T-helper 1 cell treated with Interleukin-12 subunit alpha and Interleukin-12 subunit beta and Interleukin-4 antibody, amounts not matched to agents 30 ng/mL and 1 ng/mL, for 36 hours (primary cell): ENCODE measurements at regions not wholly inside any gene's neighbourhood (a gene's known extent, or its start where the extent isn't known, plus 50 kb on each side); places are given as distances from the start of the nearest gene placed in this dataset.
"Not testable (repeated sequence)": the region's sequence is repeated elsewhere in the genome, so short reads cannot be mapped to it uniquely, and the experiment has no call there.

ENCODE experiments used
- intact Hi-C: fragments of 100-400 bp; cut with micrococcal nuclease; formaldehyde crosslinking; loops from one replicate; pipeline ENCODE4 v1.15.1; 2024

DNA sequence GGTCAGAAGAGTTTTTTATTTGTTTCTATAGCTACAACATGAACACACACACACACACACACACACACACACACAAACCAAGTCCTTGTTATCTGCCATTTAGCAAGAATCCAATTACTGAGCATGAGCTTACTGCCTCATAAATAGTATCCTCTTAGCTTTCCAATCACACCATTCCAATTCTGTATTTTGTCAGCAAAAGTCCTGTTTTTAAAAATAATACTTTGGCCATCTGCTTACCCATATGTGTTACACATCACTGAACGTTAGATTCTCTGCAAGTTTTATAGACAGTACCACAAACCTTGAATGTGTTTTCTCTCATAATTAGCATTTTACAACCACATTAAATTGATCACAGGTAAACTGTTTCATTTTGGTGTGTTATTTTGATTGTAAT is 1905.4 kb upstream of the FLRT2 start:
- intact Hi-C loops, result no loop called here

GRCh38 chr14:83632375-83632774 is 1897.6 kb upstream of the FLRT2 start:
- intact Hi-C loops, result no loop called here

DNA sequence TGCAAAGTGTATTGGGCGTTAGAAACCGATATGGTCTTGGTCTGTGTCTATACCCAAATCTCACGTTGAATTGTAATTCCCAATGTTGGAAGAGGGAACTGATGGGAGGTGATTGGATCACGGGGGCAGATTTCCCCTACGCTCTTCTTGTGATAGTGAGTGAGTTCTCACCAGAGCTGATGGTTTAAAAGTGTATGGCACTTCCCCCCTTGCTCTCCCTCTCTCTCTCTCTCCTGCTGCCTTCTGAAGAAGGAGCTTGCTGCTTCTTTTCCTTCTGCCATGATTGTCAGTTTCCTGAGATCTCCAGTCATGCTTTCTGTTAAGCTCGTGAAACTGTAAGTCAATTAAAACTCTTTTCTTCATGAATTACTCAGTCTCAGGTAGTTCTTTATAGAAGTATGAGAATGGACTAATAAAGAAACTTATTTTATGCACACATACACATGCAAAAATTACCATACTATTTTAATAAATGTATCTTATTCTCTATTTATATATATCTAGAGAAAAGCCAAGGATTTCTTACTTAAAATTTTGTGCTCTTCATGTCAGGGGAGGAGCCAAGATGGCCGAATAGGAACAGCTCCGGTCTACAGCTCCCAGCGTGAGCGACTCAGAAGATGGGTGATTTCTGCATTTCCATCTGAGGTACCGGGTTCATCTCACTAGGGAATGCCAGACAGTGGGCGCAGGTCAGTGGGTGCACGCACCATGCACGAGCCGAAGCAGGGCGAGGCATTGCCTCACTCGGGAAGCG is 1891.0 kb upstream of the FLRT2 start:
- intact Hi-C loops, result no loop called here

DNA sequence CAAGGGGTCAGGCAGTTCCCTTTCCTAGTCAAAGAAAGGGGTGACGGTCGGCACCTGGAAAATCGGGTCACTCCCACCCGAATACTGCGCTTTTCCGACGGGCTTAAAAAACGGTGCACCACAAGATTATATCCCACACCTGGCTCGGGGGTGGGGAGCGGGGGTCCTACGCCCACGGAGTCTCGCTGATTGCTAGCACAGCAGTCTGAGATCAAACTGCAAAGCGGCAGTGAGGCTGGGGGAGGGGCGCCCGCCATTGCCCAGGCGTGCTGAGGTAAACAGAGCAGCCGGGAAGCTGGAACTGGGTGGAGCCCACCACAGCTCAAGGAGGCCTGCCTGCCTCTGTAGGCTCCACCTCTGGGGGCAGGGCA is 1890.5 kb upstream of the FLRT2 start:
- intact Hi-C loops, result not testable (repeated sequence)

GRCh38 chr14:83646228-83646627 is 1883.7 kb upstream of the FLRT2 start:
- intact Hi-C loops, result no loop called here

DNA sequence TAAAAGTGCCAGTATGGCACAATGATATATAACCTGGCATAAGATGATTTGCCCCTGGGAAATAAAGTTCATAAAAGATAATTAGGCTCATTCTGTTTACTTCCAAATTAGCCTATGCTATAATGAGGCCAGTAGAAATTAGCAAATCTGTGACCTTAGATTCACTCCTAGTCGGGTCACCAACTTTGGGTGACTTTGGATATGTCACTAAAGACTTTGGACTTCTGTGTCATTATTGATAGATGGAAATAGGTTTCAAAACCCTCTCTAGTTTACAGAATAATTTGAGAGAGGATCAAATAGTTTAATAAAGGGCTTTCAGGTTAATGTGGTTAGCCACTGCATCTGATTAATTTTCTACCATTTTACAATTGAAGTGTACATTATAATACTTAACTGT is 1869.3 kb upstream of the FLRT2 start:
- intact Hi-C loops, result no loop called here

- intact Hi-C loops, result no loop called here
These were observed 1865.6 kb upstream of the FLRT2 start for GRCh38 chr14:83664389-83664788.

GRCh38 chr14:83689265-83689664 is 1840.7 kb upstream of the FLRT2 start:
- intact Hi-C loops, result no loop called here

GRCh38 chr14:83697099-83697498 is 1832.8 kb upstream of the FLRT2 start:
- intact Hi-C loops, result no loop called here

DNA sequence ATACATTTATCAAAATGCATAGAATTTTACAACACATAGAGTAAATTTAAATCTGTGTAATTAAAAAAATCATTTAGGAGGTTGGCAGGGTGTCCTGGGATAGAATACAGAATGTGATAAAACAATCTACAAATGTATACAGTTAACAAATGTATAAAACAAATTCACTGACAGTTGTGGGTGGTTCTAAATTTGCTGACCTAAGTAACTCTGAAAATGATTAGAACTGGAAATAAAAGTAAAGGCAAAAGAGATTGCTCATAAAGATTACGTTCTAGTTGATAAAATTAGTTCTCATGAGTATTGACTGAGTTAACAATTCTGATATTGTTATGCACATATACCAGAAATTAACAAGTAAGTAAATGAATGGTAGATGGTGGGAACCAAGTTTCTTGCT is 1827.3 kb upstream of the FLRT2 start:
- intact Hi-C loops, result no loop called here

GRCh38 chr14:83706231-83706954 is 1823.6 kb upstream of the FLRT2 start:
- intact Hi-C loops, result no loop called here

GRCh38 chr14:83707056-83707455 is 1822.9 kb upstream of the FLRT2 start:
- intact Hi-C loops, result no loop called here

DNA sequence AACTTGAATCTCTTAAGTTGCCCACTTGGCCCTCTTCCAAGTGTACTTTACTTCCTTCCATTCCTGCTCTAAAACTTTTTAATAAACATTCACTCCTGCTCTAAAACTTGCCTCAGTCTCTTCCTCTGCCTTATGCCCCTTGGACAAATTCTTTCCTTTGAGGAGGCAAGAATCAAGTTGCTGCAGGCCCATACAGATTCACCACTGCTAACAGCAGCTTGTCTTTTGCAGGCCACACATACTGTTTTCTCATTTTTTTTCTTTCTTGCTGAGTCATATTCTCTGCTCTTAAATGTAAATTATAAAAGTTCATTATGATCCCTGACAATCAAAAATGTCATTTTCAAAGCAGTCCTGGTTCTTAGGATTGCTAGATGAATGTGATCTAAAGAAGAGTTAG is 1820.8 kb upstream of the FLRT2 start:
- intact Hi-C loops, result no loop called here

DNA sequence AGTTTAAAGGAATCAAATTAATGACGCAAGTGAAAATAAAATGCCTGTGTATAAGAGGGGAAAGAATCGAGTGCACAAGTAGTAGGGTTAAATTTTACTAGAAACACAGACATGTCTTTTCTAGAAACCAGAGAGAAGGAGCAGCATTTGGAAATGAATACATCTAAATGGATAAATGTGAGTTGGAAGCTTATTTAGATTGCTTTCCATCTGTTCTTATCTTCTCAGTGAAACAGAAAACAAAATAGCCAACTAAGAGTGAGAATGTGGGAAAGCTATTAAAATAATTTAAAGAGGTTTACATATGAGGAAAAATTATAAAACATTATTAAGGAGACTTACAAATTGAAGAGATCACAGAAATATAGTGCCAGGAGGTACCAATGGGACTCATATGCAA is 1818.9 kb upstream of the FLRT2 start:
- intact Hi-C loops, result no loop called here

DNA sequence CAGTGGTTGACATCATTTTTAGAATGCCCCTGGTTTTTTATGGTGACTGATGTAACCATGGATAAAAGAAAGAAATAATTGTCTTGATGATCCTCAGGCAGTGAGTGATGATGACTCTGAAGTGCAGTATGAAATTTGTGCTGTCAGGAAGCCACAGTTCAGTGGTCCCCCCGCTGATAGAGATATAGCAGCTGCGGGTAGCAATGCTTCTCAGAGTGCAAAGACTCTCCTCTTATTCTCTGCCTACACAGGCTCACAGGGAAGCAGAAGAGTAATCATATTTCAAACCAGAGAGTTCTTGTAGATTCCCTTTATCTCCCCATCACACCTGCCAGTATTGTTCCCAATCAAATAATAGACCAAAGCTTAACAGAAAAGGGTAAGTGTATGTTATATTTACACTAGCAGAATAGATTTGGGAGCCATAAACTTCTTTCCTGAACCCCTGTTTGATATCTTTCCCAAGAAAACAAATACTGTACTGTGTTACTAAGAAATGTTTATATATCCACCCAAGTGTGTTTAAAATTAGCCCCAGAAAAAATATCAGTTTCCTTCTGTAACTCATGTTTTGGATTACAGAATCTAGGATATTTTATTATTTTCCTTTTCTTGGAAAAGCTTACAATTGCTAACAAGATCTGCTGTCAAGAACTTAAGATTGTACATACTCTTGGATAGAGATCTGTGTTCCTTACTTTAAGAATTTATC is 1817.4 kb upstream of the FLRT2 start:
- intact Hi-C loops, result no loop called here

DNA sequence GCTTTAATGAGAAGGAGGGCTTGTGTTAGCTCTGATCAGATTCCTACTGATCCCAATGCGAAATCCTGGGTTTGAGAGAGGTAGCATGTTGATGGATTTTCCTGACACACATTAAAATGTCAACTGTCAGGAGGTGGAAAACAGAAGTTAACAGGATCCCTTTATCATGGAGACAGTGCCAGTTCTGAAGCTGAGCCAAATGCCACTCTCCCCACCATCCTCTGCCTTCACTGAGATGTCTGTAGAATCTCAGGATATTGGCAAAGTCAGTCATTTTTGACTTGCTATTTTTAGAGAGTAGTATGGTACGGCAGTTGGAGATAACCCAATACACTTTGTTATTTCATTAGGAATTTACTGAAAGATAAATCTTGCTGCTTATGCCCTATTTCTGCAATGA is 1816.2 kb upstream of the FLRT2 start:
- intact Hi-C loops, result no loop called here

- intact Hi-C loops, result no loop called here
These were observed 1815.8 kb upstream of the FLRT2 start for GRCh38 chr14:83714151-83714550.

DNA sequence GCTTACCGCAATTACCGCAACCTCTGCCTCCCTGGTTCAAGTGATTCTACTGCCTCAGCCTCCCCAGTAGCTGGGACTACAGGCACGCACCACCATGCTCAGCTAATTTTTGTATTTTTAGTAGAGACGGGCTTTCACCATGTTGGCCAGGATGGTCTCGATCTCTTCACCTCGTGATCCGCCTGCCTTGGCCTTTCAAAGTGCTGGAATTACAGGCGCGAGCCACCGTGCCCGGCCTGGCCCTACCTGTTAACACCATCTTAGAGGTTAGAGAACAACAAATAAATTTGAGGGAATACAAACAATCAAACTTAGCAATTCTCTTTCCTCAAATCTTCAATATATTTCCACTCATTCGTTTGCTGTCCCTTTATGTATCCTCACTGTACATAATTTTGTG is 1810.5 kb upstream of the FLRT2 start:
- intact Hi-C loops, result not testable (repeated sequence)

DNA sequence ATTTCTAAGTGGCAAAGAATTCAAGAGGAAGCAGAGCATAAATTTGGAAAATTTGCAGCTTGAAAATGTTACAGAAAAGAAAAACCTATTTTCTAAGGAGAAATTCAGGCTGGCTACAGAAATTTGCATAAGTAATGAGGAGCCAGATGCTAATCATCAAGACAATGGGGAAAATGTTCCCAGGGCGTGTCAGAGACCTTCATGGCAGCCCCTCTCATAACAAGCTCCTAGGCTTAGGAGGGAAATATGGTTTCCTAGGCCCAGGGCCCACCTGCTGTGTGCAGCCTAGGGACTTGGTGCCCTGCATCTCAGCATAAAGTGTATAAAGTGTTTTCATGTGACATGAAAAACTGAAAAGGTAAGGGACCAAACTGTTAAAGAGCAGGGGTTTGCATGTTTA is 1796.3 kb upstream of the FLRT2 start:
- intact Hi-C loops, result no loop called here

- intact Hi-C loops, result no loop called here
These were observed 1795.5 kb upstream of the FLRT2 start for GRCh38 chr14:83734431-83734830.

- intact Hi-C loops, result no loop called here
These were observed 1788.7 kb upstream of the FLRT2 start for GRCh38 chr14:83741269-83741668.

- intact Hi-C loops, result no loop called here
These were observed 1785.7 kb upstream of the FLRT2 start for GRCh38 chr14:83744224-83744623.

DNA sequence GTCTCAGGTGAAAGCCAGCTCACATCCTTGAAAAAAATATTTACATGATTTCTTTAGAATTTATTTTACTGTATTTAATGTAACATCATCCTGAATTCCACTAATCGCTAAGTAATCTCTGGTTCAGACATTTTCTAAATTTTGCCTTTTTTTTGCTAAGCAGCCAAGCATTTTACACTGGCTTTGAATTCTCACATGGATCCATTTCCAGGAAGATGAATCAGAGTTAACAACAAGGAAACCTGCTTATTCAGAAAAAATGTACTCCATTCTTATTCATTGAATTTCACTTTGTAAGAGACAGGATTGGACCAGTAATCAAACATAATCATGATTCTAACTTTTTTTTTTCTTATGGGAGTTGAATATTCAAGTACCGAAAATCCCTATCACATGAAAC is 1785.1 kb upstream of the FLRT2 start:
- intact Hi-C loops, result no loop called here
